H9 (cell line): ENCODE measurements at regions not wholly inside any gene's neighbourhood (a gene's known extent, or its start where the extent isn't known, plus 50 kb on each side); places are given as distances from the start of the nearest gene placed in this dataset.

ENCODE experiments used
- DNase-seq: peaks from one replicate; pipeline ENCODE4 v3.0.0-alpha.2; 2017
- H2AFZ ChIP-seq: one replicate; pipeline ENCODE4 v1.6.1; 2013; ENCODE audit warnings: mild to moderate bottlenecking, low read length, control low read depth, moderate library complexity
- H2AK5ac ChIP-seq: 2 replicates; pipeline ENCODE4 v1.6.1; 2013; ENCODE audit warnings: low read length, control low read depth, mixed read lengths; ENCODE audit not compliant: insufficient read length
- H2BK120ac ChIP-seq: one replicate; pipeline ENCODE4 v1.6.1; 2013; ENCODE audit warnings: low read depth, mild to moderate bottlenecking, low read length, control low read depth, inconsistent platforms; ENCODE audit not compliant: poor library complexity, severe bottlenecking
- H2BK12ac ChIP-seq: 2 replicates; pipeline ENCODE4 v1.6.1; 2013; ENCODE audit warnings: low read length, control low read depth, mixed read lengths, low read depth; ENCODE audit not compliant: insufficient read length
- H2BK15ac ChIP-seq: 2 replicates; pipeline ENCODE4 v1.6.1; 2013; ENCODE audit warnings: low read depth, low read length, control low read depth
- H2BK20ac ChIP-seq: one replicate; pipeline ENCODE4 v1.6.1; 2013; ENCODE audit warnings: low read depth, mild to moderate bottlenecking, low read length, control low read depth, inconsistent platforms; ENCODE audit not compliant: poor library complexity, severe bottlenecking
- H2BK5ac ChIP-seq: 2 replicates; pipeline ENCODE4 v1.6.1; 2013; ENCODE audit warnings: low read length, control low read depth, mixed read lengths; ENCODE audit not compliant: insufficient read length
- H3K14ac ChIP-seq: 2 replicates; pipeline ENCODE4 v1.6.1; 2013; ENCODE audit warnings: low read length, control low read depth; ENCODE audit not compliant: insufficient read depth
- H3K18ac ChIP-seq: 2 replicates; pipeline ENCODE4 v1.6.1; 2013; ENCODE audit warnings: low read depth, mild to moderate bottlenecking, mixed read lengths, low read length, control low read depth; ENCODE audit not compliant: insufficient read length
- H3K23ac ChIP-seq: 2 replicates; pipeline ENCODE4 v1.6.1; 2013; ENCODE audit warnings: low read length, control low read depth, mixed read lengths, low read depth; ENCODE audit not compliant: insufficient read length
- H3K23me2 ChIP-seq: 2 replicates; pipeline ENCODE4 v1.6.1; 2013; ENCODE audit warnings: low read depth, mild to moderate bottlenecking, mixed read lengths, low read length, control low read depth; ENCODE audit not compliant: insufficient read length, poor library complexity, severe bottlenecking
- H3K27ac ChIP-seq: 2 replicates; pipeline ENCODE4 v1.5.1; 2013; ENCODE audit warnings: low read length, control low read depth, mixed read lengths, low read depth; ENCODE audit not compliant: insufficient read length
- H3K27me3 ChIP-seq: 2 replicates; pipeline ENCODE4 v1.6.1; 2013; ENCODE audit warnings: low read length, control low read depth, inconsistent platforms; ENCODE audit not compliant: insufficient read depth
- H3K4ac ChIP-seq: 2 replicates; pipeline ENCODE4 v1.6.1; 2013; ENCODE audit warnings: low read depth, mild to moderate bottlenecking, control low read depth, inconsistent platforms, low read length, moderate library complexity
- H3K4me1 ChIP-seq: 2 replicates; pipeline ENCODE4 v1.6.1; 2013; ENCODE audit warnings: low read length, control low read depth, inconsistent platforms; ENCODE audit not compliant: insufficient read depth
- H3K4me2 ChIP-seq: 2 replicates; pipeline ENCODE4 v1.6.1; 2013; ENCODE audit warnings: low read length, control low read depth, mixed read lengths; ENCODE audit not compliant: insufficient read length, insufficient read depth
- H3K56ac ChIP-seq: 2 replicates; pipeline ENCODE4 v1.6.1; 2013; ENCODE audit warnings: low read depth, mild to moderate bottlenecking, mixed read lengths, low read length, control low read depth; ENCODE audit not compliant: insufficient read length
- H3K79me1 ChIP-seq: 2 replicates; pipeline ENCODE4 v1.6.1; 2013; ENCODE audit warnings: low read depth, mild to moderate bottlenecking, moderate library complexity, low read length, control low read depth, inconsistent platforms; ENCODE audit not compliant: insufficient read depth, poor library complexity, severe bottlenecking
- H3K79me2 ChIP-seq: 2 replicates; pipeline ENCODE4 v1.6.1; 2013; ENCODE audit warnings: low read length, control low read depth, inconsistent platforms; ENCODE audit not compliant: insufficient read depth
- H3K9ac ChIP-seq: 2 replicates; pipeline ENCODE4 v1.6.1; 2013; ENCODE audit warnings: low read length, control low read depth, mixed read lengths; ENCODE audit not compliant: insufficient read length; ENCODE audit errors: extremely low read depth
- H3K9me3 ChIP-seq: one replicate; pipeline ENCODE4 v1.6.1; 2013; ENCODE audit warnings: low read depth, low read length, inconsistent platforms; ENCODE audit not compliant: control insufficient read depth
- H3T11ph ChIP-seq: one replicate; pipeline ENCODE4 v1.6.1; 2013; ENCODE audit warnings: mild to moderate bottlenecking, low read length, control low read depth, inconsistent platforms
- H4K20me1 ChIP-seq: one replicate; pipeline ENCODE4 v1.6.1; 2013; ENCODE audit not compliant: control insufficient read depth, insufficient read length, insufficient read depth
- H4K5ac ChIP-seq: 2 replicates; pipeline ENCODE4 v1.6.1; 2013; ENCODE audit warnings: low read depth, mild to moderate bottlenecking, mixed read lengths, low read length, control low read depth; ENCODE audit not compliant: insufficient read length
- H4K8ac ChIP-seq: replicated peaks from 2 replicates; pipeline ENCODE4 v1.6.1; 2013; ENCODE audit warnings: low read length, control low read depth, mixed read lengths, low read depth; ENCODE audit not compliant: insufficient read length
- H4K91ac ChIP-seq: 2 replicates; pipeline ENCODE4 v1.6.1; 2013; ENCODE audit warnings: low read depth, mild to moderate bottlenecking, moderate library complexity, mixed read lengths, low read length, control low read depth; ENCODE audit not compliant: insufficient read length
- H3K27ac Mint-ChIP-seq, 3 experiments: 2 replicates in 2 of 3; 3 replicates in 1 of 3; pipeline ENCODE4 v1.8.0; 2020 to 2021; ENCODE audit warnings: mixed read lengths in 3 of 3, mild to moderate bottlenecking in 1 of 3, moderate library complexity in 1 of 3
- H3K27me3 Mint-ChIP-seq: 2 replicates; pipeline ENCODE4 v1.8.0; 2021; ENCODE audit warnings: low read depth, mild to moderate bottlenecking, moderate library complexity, mixed read lengths
- H3K36me3 Mint-ChIP-seq, 3 experiments: 2 replicates in 2 of 3; 3 replicates in 1 of 3; pipeline ENCODE4 v1.8.0; 2020 to 2021; ENCODE audit warnings: low read depth in 3 of 3, mixed read lengths in 3 of 3; ENCODE audit not compliant: insufficient read depth in 1 of 3
- H3K4me1 Mint-ChIP-seq, 2 experiments: 2 replicates each; pipeline ENCODE4 v1.8.0; 2020; ENCODE audit warnings: mixed read lengths in 2 of 2
- H3K4me3 Mint-ChIP-seq, 2 experiments: 2 replicates in 1 of 2; 3 replicates in 1 of 2; pipeline ENCODE4 v1.8.0; 2020 to 2021; ENCODE audit warnings: mild to moderate bottlenecking in 2 of 2, mixed read lengths in 2 of 2, moderate library complexity in 1 of 2
- H3K9me3 Mint-ChIP-seq, 2 experiments: 2 replicates in 1 of 2; 3 replicates in 1 of 2; pipeline ENCODE4 v1.8.0; 2020; ENCODE audit warnings: mild to moderate bottlenecking in 2 of 2, mixed read lengths in 2 of 2, moderate library complexity in 1 of 2
- CTCF ChIP-seq: fragments of 200-600 bp; sonication (generic); conservative IDR thresholded peaks from 3 replicates; pipeline ENCODE4 v1.8.0; 2021; ENCODE audit warnings: antibody characterized with exemption, mild to moderate bottlenecking
- WGBS: extraction: QIAGEN DNeasy Blood & Tissue Kit; methylation state at CpG from one replicate; pipeline ENCODE4 v1.1.7; 2013; ENCODE audit warnings: missing lambda C conversion rate, low lambda C conversion rate, mixed read lengths; ENCODE audit not compliant: insufficient read length; ENCODE audit errors: extremely low coverage; 5-methylcytosine and 5-hydroxymethylcytosine counted together

GRCh38 chr13:103473081-103473480 lies 406.9 kb upstream of the SLC10A2 start:
- no peaks in the 10 kb centered on the region for H3K79me2 ChIP-seq
- no peak overlapping the region for H4K5ac ChIP-seq
- WGBS = no CpG with 5 or more reads among the region's 1 CpG
- TF ChIP-seq CTCF = no peak
- H2BK15ac ChIP-seq = no peak overlapping the region
- H3K18ac ChIP-seq = no peak overlapping the region
- no peaks in the 10 kb centered on the region for H3K23me2 ChIP-seq
- H2BK12ac ChIP-seq = no peak overlapping the region
- no peak overlapping the region for H4K8ac ChIP-seq
- H3K9ac ChIP-seq = no peak overlapping the region
- no peak overlapping the region for H3K4me2 ChIP-seq
- H3K27ac Mint-ChIP-seq = no peak overlapping the region
- H3K4me1 ChIP-seq = no peaks in the 10 kb centered on the region
- no peak overlapping the region for H3K4ac ChIP-seq
- no peaks in the 10 kb centered on the region for H3K27me3 ChIP-seq
- H3K27ac ChIP-seq = no peak overlapping the region
- H3K14ac ChIP-seq = no peak overlapping the region
- no peak overlapping the region for H2BK120ac ChIP-seq
- no peak overlapping the region for H3T11ph ChIP-seq
- H3K56ac ChIP-seq = no peak overlapping the region
- H3K4me3 Mint-ChIP-seq = no peak overlapping the region
- H3K9me3 Mint-ChIP-seq = no peaks in the 10 kb centered on the region
- no peak overlapping the region for H2AK5ac ChIP-seq
- H3K4me1 Mint-ChIP-seq = peaks cover 2 to 3% of the 10 kb centered on the region in 2 experiments; a peak in 2 of 4 replicates
- no peak for DNase-seq
- no peaks in the 10 kb centered on the region for H3K9me3 ChIP-seq
- H2AFZ ChIP-seq = no peak overlapping the region
- H4K91ac ChIP-seq = no peak overlapping the region
- no peaks in the 10 kb centered on the region for H3K79me1 ChIP-seq
- H2BK5ac ChIP-seq = no peak overlapping the region
- H3K27me3 Mint-ChIP-seq = no peaks in the 10 kb centered on the region
- H4K20me1 ChIP-seq = no peaks in the 10 kb centered on the region
- no peak overlapping the region for H3K23ac ChIP-seq
- no peak overlapping the region for H2BK20ac ChIP-seq
- no peaks in the 10 kb centered on the region for H3K36me3 Mint-ChIP-seq
